Central memory CD4-positive, alpha-beta T cell (primary cell): ENCODE measurements at regions not wholly inside any gene's neighbourhood (a gene's known extent, or its start where the extent isn't known, plus 50 kb on each side); places are given as distances from the start of the nearest gene placed in this dataset.

Experiments used
- DNase-seq: peaks from one replicate; pipeline ENCODE4 v3.0.0; 2022

DNA sequence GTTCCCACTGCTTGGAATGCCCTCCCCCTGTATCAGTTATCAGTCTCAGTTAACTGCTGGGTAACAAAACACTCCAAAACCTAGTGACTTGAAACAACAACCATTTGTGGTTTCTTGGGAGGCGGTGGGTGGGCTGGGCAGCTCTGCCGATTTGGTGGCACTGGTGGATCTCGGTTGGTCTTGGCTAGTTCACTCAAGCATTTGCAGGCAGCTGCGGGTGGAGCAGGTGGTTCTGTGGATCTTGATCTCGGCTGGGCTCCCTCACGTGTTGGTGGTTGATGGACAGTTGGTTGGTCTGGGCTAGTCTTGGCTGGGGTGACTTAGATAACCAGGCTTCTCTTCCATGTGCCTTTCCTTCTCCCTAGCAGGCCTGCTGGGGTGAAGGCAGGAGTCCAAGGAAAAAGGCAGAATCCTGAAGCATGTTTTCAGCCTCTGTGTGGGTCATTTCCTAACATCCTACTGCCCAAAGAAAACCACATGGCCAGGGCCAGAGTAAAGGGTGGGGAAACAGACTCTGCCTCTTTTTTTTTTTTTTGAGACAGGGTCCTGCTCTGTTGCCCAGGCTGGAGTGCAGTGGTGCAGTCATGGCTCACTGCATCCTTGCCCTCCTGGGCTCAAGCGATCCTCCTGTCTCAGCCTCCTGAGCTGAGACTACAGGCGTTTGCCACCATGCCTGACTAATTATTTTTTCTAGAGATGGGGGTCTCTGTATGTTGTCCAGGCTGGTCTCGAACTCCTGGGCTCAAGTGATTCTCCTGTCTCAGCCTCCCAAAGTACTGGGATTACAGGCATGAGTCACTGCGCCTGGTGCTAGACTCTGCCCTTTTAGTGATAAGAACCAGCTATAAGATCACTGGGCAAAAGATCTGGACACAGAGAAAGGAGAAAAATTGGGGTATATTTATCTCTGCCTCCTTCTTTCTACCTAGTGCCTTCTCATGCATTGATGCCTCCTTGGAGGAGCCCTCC, 183.7 kb downstream of the RGS3 start:
- DNase-seq = no peak

DNA sequence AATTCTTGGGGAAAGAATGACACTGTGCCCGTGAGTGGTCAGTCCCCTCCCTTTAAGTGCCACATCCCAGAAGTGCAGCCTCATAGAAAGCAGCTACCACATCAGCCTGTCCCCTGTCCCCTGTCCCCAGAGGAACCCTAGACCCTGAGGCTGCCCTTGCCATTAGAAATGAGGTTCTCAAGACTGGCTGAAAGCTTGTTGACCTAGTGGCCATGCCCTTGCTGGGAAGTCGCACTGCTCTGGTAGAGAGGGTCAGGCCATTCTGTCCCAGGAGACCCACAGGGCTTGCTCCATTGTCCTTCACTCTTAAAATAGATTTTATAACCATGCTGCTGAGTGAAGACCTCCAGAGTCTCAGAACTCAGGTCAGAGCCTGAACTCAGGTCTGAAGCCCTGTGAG, 184.5 kb downstream of the RGS3 start:
- DNase-seq = no peak

DNA sequence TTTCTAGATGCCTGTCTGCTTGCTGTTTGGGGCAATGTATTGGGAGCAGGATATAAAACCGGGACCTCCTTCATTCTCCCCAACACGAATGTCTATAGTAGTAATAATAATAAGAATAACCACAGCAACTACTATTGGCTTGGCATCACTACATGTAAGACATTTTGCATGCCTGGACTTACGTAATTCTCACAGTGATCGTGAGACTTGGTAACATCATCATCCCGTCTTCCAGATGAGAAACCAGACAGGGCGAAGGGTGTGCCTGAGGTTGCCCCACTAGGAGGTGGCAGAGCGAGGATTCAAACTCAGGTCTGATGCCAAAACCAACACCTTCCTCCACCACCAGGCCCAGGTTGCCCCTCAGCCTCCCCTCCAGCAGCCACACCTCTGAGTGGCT, 185.1 kb downstream of the RGS3 start:
- no peak for DNase-seq

DNA sequence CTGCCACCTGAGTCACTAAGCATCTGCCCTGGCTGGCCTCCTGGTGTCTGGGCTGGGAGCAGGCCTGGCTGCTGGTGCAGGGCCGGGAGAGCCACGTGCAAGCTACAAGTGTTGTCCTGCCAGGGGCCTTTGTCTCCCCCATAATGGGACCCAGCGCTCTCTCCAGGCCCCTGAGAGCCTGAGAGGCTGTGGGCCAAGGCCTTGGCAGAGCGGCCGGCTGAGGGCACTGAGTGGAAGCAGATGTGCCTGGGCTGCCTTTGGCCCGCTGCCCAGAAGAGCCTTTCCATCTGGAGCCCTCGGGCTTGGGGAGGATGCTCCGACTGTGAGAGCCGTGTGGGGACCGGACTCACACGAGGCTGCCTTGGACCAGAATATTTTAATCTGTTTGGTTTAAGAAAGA, 185.5 kb downstream of the RGS3 start:
- no peak for DNase-seq

DNA sequence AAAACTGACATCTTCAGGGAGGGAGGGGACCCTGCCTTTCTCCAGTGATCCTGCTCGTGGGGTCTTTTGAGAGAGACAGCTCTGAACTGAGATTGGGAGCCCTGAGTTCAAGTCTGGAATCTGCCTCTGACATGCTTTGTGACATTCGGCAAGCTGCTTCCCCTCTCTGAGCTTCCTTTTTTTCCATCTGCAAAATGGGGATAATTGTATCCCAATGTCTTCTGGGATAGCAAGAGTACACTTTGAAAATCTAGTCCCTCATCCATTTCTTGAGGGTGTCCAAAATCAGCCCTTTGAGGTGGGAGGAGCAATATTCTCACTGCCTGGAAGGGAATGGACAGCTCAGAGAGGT, 186.3 kb downstream of the RGS3 start:
- no peak for DNase-seq

DNA sequence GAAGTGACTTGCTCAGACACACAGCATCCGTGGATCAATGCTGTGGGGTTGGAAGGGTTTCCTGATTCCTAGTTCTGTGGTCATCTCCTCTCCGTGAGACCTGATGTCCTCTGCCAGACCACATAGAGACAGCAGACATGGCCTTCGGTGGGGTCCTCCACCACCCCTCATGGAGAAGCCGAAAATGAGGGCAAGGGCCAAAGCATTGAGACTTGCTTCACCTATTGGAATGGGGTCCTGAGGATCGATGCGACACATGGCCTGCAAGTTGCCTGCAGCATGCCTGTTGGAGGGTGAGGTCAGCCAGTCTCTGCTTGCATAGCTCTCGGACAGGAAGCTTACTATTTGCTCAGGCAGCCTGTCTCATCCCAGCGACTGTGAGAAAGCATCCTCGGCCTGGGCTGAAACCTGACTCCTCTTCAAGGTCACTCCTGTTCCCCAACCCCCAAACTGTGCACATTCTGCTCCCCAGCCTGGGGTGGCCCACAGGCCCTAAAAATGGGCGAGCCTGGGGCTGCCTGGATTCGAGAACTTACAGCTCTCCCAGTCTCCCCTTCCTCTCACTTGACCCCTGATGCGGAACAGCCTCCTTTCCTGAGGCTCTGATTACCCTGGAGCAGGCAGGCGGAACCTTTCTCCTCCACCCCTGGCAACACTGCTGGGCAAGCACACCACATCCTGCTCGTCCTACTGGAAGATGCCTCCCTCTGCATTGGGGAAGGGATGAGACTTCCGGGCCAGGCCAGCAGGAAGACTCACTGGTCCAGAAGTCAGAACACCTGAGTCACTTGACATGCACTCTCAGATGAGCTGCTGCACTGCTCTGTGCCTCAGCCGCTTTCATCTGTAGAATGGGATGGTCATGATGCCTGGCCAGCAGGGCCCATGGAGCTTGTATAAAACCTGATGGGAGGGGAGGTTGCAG, 186.9 kb downstream of the RGS3 start:
- no peak for DNase-seq

DNA sequence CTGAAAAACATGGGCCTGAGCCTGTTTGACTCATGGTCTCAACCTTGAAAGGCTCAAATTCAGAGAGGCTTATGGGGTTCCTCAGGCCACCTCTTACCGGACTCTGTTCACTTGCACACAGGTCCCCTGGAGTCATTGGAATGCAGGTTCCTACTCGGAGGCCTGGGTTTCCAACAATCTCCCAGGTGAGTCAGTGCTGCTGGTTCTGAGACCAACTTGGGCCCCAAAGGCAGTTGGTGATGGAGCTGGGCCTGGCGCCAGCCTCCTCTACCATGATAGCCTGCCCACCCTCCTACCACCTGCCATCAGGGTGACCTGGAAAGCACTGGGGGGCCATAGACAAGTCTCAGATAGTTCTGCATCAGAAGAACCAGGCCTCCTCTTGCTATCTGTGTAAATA, 188.4 kb downstream of the RGS3 start:
- no peak for DNase-seq

DNA sequence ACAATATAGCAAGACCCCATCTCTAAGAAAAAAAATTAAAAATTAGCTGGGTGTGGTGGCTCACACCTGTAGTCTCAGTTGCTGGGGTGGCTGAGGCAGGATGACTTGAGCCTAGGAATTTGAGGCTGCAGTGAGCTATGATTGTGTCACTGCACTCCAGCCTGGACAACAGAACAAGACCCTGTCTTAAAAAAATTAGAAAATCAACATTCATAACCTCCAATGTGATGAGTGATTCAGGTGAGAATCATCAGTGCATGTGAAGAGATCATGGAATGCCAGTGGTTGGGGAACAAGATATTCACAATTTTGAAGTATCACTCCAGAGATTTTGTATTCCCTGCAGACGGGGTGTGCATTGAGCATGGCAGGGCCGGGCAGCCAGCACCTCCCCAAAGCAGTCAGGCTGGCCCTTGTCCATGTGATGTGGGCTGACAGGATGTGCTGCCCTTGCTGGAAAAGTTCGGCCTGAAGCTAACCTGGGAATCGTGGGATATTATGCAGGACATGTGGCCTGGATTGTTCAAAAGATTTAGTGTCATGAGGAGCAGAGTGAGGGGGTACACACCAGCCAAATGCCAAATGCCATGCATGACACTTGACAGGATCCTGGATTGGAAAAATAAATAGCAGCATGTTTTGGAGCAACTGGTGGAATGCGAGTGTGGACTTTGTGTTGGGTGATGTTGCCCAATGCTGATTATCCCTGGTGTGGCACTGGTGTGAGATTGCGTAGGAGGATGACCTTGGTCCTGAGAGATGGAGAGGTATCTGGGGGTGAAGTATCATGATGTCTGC, 189.0 kb downstream of the RGS3 start:
- no peak for DNase-seq

DNA sequence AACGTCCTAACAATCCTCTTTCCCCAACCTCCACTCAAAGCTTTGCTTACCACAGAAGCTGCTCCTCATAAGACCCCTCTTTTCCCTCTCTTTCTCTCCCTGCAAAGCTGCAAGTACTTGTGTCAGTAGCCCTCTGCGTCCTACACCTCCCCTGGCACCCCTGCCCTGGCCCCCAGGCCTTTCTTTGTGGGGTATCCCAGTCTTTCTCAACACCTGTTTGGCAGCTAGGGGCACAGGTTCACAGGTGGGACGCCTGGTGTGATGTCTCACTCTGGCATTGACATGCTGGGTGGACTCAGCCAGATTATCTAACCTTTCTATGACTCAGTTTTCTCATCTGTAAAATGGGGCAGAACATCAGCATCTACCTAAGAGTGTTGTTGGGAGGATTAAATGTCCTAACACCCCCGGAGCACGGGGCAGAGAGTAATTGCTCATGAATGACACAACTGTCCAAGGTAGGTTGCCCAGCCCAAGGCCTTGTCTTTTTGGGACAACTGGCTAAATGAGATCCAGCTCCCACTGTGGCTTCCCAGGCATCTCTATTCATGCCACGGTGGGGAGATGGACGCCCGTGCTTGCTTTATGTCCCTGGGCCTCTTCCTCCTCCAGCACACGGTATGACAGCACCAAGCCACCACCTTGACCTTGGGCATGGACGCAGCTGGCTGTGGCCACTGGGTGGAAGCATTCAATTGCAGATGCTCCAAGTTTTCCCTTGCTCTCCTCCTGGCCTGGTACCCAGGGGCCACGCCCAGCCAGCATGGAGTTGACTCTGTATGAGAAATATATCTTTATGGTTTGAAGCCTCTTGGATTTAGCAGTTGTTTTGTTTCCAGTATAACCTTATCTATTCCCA, 190.4 kb downstream of the RGS3 start:
- DNase-seq = no peak

DNA sequence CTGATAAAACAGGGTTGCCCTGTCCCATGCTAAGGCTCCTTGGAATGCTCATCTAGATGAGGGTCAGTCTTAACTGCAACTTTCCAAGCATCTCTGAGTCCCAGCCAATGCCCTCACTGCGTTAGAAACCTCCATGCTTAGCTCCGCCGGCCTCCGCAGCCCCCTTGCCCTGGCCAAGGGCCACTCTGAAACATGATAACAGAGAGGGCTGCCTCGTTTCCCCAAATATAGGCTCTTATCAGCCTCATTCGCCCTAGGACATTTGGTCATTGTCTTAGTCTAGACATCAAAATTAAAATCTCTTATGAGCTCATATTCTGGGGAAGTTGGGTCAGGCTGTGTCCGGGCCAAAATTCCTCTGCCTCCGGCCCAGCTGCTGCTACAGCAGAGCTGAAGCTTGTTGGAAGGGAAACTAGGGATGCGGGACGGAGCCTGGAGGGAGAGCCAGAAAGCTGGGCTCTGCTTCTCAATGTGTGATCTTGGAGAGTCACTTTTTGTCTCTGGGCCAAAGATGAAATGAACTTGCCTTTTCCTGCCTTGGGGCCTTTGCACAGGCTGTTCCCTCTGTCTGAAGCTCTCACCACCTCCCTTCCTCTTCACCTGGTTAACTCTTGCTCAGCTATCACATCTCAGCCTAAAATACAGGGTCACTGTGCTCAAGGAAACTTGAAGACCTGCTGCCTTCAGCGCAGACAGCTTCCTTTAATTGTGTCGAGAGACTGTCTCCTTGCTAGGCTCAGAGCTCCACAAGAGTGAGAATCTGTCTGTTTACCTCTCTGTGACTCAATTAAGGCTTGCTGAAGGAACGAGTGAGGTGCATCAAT, 191.3 kb downstream of the RGS3 start:
- DNase-seq = no peak

DNA sequence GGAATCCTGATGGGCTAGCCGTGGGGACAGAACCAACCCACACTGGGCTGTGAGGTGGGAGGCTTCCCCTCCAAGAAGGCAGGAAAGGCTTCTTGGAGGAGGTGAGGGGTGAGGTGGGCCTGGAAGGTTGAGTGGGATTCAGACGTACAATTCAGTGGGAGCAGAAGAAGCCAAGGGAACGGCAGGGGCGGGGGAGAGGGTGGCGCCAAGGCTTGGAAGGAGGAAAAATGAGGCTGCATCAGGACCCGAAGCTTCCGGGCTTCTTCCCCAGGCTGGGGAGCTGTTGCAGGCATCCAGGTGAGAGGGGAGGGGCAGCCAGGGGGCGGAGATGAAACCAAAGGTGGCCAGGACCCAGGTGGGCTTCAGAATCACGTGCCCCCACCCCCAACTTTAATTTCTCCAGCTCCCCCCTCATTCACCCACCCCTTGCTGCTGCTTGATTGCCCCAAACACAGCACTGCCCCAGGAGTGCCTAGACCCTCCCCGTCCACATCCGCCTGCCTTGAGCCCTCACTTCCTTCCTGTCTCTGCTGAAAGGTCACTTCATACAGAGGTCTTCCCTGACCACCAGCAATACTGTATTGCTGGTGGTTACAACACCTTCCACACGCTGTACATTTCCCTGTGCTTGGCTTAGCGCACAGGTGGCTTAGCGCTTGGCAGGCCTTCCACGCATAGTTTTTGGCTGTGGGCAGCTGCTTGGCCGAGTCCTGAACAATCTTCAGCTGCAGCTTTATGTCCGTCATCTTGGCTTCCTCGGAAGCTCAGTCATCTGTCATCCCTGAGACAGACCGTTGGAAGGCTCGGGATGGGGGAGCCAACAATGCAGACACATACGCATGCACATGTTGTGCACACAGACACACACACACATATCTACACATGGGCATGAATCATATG, 193.5 kb downstream of the RGS3 start:
- DNase-seq = no peak

DNA sequence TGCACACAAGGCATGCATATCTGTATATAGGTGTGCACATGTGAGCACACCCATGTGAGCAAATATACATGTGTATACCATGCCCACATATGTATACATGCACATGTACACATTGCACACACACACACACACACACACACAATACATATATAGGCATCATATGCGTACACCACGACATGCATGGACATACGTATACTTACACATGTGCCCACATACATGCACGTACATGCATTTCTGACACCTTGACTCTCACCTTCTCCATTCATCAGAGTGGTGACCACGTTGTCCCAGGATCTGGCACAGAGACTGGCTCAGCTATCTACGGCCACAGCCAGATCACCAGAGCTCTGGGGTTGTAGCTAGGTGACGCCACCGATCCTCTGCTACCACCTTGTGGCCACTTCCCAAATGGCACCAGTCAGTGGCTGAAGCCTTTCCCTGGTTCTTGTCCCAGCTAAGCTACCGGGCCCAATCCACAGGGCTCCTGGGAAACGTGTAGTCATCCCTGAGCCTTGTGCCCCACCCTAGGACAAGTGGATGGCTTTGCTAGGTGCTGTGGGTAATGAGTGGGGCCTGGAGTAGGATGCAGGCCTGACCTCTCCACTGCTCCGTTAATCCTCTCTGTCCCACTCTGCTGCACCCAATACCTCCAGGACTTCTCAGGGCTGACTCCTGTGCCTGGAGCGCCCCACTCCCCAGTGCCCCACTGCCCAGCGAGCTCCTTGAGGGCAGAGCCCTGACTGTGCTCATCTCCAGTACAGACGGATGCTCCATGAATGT, 194.4 kb downstream of the RGS3 start:
- DNase-seq = peak; percentile 58

DNA sequence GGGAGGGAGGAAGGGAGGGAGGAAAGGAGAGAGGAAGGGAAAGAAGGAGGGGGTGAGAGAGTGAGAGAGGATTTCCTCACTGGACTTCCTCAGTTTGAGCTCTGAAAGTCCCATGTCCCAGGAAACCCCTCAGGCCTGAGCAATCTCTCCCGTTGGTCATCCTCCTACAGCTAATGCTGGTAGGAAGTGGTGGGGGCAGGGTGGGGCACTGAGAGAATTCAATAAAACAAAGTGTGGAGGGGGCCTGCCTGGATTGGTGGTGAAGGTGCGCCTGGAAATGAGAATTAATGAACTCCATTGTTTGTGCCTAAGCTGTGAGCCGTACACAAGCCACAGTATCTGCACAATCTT, 195.0 kb downstream of the RGS3 start:
- DNase-seq = no peak

DNA sequence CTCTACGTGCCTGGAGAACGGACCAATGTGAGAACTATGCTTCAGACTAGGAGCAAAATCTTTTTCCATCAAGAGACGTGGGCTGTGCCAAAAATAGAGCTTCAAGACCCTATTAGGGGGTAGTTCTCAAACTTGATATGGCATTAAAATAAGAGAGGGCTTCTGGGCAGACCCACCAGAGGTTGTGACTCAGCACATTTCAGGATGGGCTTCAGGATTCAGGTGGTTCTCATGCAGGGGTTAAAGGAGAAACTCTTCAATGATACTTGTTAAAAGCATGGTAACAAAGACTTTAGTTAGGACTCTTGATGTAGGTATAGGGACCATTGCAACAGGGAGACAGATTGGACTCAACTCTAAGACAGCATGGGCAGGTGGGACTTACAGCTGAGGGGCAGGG, 195.5 kb downstream of the RGS3 start:
- no peak for DNase-seq

DNA sequence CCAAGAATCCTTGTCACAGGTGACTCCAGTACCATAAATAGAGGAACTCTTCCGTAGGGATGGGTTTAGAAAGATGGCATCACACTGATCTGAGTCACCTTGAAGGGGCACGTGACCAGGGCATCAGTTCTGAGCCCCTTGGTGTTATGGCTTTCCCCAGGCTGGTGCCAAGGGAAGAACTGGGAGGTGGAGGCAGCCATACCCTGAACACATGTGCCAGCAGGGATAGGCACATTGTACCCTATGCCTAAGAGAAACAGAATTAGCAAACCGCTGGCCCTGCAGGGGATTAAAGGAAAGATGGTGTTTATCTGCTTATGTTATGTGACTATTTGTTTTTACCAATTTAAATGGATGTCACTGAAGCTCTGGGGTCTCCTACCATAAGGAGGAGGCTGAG, 196.2 kb downstream of the RGS3 start:
- DNase-seq = no peak

DNA sequence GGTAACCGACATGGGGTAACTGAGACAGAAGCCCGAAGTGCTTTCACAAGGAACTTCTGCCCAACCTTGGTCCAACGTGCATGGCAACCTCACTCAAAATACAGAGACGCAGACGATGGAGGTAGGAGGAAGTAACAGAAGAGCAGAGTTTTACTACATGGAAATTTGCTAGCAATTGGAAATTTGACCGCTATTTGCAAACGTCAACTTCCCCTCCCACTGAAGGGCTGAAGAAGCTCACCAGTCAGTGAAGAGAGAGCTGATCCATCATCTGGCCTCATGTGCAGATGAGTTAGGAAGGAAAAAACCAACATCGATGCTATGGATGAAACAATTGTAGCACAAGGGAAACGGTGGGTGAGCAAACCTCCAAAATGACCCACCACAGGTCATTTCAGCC, 196.7 kb downstream of the RGS3 start:
- DNase-seq = no peak

DNA sequence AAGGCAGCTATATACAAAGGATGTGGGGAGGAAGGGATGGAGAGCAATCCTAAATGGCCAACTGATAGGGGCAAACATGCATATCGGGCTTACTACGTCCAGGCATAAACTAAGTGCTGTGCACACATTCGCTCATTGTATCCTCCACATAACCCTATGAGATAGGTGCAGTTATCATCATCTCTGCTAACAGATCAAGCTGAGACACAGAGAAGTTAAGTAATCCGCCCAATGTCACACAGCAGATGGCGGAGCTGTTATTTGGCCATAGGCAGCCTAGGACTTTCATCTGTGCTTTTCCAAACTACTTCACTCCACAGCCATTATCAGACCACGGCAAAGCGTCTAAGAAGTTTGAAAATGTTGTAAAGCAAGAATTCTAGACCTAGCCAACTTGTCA, 197.5 kb downstream of the RGS3 start:
- DNase-seq = no peak

DNA sequence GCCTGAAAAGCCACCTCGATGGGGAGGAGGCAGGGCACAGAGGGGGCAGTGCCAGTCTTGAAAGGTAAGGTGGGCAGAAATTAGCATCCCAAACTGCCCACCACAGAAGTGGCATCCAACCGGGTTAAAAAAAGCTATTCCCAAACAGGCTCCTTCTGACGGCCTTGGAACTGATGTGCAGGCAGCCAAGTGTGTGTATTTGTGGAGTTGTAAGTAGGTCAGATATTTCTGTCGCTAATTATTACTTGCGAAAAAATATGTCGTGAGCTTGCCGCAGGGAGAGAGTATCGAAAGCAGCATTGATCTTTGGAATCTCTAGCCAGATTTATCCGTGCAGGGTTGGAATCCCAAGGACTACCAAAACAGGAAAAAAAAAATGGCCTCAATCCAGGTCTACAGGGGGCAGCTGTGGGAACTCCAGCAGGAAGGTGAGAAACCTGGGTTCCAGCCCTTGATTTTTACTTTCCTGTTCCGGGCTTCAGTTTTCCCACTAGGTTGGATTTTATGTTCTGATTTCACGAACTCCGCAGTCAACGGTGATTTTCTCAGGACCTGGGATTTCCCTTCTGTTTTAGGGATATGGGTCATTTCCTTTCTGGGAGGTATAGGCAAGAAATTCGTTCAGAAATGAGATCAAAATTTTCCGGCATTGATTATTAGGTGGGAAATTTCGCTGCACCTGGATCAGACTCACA, 200.8 kb downstream of the RGS3 start:
- DNase-seq = no peak

DNA sequence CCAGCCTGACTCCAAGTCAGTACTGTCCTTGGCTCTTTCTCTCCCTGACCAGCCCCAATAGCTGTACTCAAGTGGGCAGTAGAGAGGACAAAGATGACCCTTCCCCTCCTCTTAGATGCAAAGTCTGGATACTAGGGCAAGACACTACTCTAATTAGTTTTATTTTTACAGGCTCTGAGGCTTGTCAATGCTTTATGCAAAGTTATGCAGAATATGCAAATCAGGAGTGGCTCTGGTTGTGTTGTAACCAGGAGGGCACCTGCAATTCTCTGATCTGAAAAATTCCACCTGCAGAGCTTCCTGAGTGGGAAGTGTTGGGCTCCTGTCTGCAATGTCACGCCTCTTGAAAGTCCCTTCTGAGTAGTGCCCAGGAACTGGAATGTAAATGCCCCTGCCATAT, 201.5 kb downstream of the RGS3 start:
- DNase-seq = no peak
